ENCODE measurements at regions not wholly inside any gene's neighbourhood (a gene's known extent, or its start where the extent isn't known, plus 50 kb on each side); places are given as distances from the start of the nearest gene placed in this dataset.

DNA sequence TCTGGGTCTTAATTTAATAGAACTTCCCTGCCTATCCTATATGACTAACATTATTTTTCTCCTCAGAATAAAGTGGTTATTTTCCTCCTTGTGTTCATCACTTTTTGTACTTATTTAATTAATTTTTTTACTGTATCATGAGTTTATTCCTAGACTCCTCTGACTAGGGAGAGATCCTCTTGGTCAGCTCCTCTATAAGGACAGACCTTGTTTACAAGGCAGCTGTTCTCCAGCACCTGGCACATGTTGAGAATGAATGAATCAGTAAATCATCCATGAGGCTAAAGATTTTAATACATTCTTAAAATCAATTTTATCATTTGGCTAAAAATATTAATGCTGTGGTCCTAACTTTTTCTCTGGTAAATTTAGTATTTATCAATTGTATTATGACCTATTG lies 139.8 kb downstream of the NUDT12 start:
- Histone ChIP-seq H4K20me1 (ENCODE audit: insufficient read depth, low read length, poor library complexity, severe bottlenecking) (no peaks in the 10 kb centered on the region), H3K4me2 (ENCODE audit: low read depth, low read length, poor library complexity, severe bottlenecking) (no peak overlapping the region), H3K9ac (ENCODE audit: low read depth, low read length, poor library complexity, severe bottlenecking) (no peak overlapping the region), H3K79me2 (ENCODE audit: insufficient read depth, low read length) (no peaks in the 10 kb centered on the region), H3K4me3 (ENCODE audit: low read length, poor library complexity, severe bottlenecking) (no peak overlapping the region), H3K36me3 (ENCODE audit: insufficient read depth, low read length) (no peaks in the 10 kb centered on the region), H3F3A (ENCODE audit: low read depth) (no peaks in the 10 kb centered on the region), H3K27me3 (ENCODE audit: insufficient read depth, low read length, poor library complexity, severe bottlenecking) (no peaks in the 10 kb centered on the region), H3K9me3 (ENCODE audit: insufficient read depth, low read depth, low read length) (no peaks in the 10 kb centered on the region), H3K9me2 (replicated peaks; ENCODE audit: low read depth, low read length) (no peaks in the 10 kb centered on the region), H3K4me1 (ENCODE audit: insufficient read depth, low read length, poor library complexity, severe bottlenecking) (no peaks in the 10 kb centered on the region), H2AFZ (ENCODE audit: low read length) (no peak overlapping the region)
- no peak for TF ChIP-seq CTCF (conservative IDR thresholded peaks at IDR 0.05; ENCODE audit: low read length)
- TF ChIP-seq EZH2phosphoT487 (IDR thresholded peaks at IDR 0.05; ENCODE audit: borderline replicate concordance) = no peak

DNA sequence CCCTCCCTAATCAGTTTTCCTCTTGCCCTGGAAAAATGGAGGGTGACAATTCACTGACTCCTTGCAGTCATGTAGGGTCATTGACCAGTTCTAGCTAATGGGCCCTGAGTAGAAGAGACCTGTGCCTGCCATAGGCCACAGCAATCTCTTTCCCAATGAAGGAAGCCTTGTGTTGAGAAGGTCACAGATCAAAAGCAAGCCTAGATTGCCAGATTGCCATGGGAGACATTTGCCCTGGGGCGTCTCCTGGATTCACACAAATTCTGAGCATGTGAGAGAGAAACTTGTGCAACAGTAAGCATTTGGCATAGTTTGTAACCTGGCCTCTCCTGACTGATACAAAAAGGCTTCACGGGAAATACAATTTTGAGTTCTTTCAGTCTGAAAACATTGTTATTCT lies 148.0 kb downstream of the NUDT12 start:
- no peak overlapping the region for H3K9ac ChIP-seq (ENCODE audit: low read depth, low read length, poor library complexity, severe bottlenecking)
- H2AFZ ChIP-seq (ENCODE audit: low read length) = no peak overlapping the region
- H4K20me1 ChIP-seq (ENCODE audit: insufficient read depth, low read length, poor library complexity, severe bottlenecking) = no peaks in the 10 kb centered on the region
- no peaks in the 10 kb centered on the region for H3K9me2 ChIP-seq (replicated peaks; ENCODE audit: low read depth, low read length)
- no peaks in the 10 kb centered on the region for H3K79me2 ChIP-seq (ENCODE audit: insufficient read depth, low read length)
- H3K4me1 ChIP-seq (ENCODE audit: insufficient read depth, low read length, poor library complexity, severe bottlenecking) = no peaks in the 10 kb centered on the region
- H3F3A ChIP-seq (ENCODE audit: low read depth) = no peaks in the 10 kb centered on the region
- no peaks in the 10 kb centered on the region for H3K36me3 ChIP-seq (ENCODE audit: insufficient read depth, low read length)
- no peak overlapping the region for H3K4me2 ChIP-seq (ENCODE audit: low read depth, low read length, poor library complexity, severe bottlenecking)
- no peaks in the 10 kb centered on the region for H3K9me3 ChIP-seq (ENCODE audit: insufficient read depth, low read depth, low read length)
- no peak for TF ChIP-seq EZH2phosphoT487 (IDR thresholded peaks at IDR 0.05; ENCODE audit: borderline replicate concordance)
- no peak for TF ChIP-seq CTCF (conservative IDR thresholded peaks at IDR 0.05; ENCODE audit: low read length)
- H3K27me3 ChIP-seq (ENCODE audit: insufficient read depth, low read length, poor library complexity, severe bottlenecking) = no peaks in the 10 kb centered on the region
- no peak overlapping the region for H3K4me3 ChIP-seq (ENCODE audit: low read length, poor library complexity, severe bottlenecking)

DNA sequence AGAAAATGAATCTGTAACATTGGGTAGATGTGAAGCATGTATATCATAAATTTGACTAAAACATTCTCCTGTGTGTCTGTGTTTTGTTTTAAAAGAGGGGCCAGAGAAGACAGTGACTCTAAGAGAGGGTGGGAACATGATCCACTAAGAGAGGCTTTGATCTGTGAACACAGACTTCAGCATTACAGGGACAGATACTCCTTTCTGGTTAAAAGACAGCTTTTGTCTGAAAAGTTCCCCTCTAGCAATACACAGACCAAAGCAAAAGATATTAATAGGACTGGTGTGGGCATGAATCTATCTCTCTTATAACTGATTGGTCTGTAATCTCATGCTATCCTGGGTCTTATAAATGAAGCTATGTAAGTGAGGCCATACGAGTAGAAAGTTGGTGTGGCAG lies 150.9 kb downstream of the NUDT12 start:
- no peaks in the 10 kb centered on the region for H3K9me3 ChIP-seq (ENCODE audit: insufficient read depth, low read depth, low read length)
- H3K4me2 ChIP-seq (ENCODE audit: low read depth, low read length, poor library complexity, severe bottlenecking) = no peak overlapping the region
- no peak overlapping the region for H2AFZ ChIP-seq (ENCODE audit: low read length)
- no peak overlapping the region for H3K4me3 ChIP-seq (ENCODE audit: low read length, poor library complexity, severe bottlenecking)
- H3K4me1 ChIP-seq (ENCODE audit: insufficient read depth, low read length, poor library complexity, severe bottlenecking) = no peaks in the 10 kb centered on the region
- H3F3A ChIP-seq (ENCODE audit: low read depth) = no peaks in the 10 kb centered on the region
- no peaks in the 10 kb centered on the region for H3K9me2 ChIP-seq (replicated peaks; ENCODE audit: low read depth, low read length)
- no peak overlapping the region for H3K9ac ChIP-seq (ENCODE audit: low read depth, low read length, poor library complexity, severe bottlenecking)
- TF ChIP-seq CTCF (conservative IDR thresholded peaks at IDR 0.05; ENCODE audit: low read length) (no peak), EZH2phosphoT487 (IDR thresholded peaks at IDR 0.05; ENCODE audit: borderline replicate concordance) (no peak)
- no peaks in the 10 kb centered on the region for H3K27me3 ChIP-seq (ENCODE audit: insufficient read depth, low read length, poor library complexity, severe bottlenecking)
- no peaks in the 10 kb centered on the region for H3K79me2 ChIP-seq (ENCODE audit: insufficient read depth, low read length)
- no peaks in the 10 kb centered on the region for H4K20me1 ChIP-seq (ENCODE audit: insufficient read depth, low read length, poor library complexity, severe bottlenecking)
- H3K36me3 ChIP-seq (ENCODE audit: insufficient read depth, low read length) = no peaks in the 10 kb centered on the region

All from Loucy (cell line).